ENCODE measurements at regions not wholly inside any gene's neighbourhood (a gene's known extent, or its start where the extent isn't known, plus 50 kb on each side); places are given as distances from the start of the nearest gene placed in this dataset.

GRCh38 chr12:71321130-71321529 is 118.5 kb upstream of the LGR5 start:
- TF ChIP-seq BHLHE40 (IDR thresholded peaks at IDR 0.05; ENCODE audit: low read depth, low read length), result no peak
- no peak for TF ChIP-seq POLR2A (IDR thresholded peaks at IDR 0.05; ENCODE audit: low read depth, low read length)
- TF ChIP-seq, protein P1, sequence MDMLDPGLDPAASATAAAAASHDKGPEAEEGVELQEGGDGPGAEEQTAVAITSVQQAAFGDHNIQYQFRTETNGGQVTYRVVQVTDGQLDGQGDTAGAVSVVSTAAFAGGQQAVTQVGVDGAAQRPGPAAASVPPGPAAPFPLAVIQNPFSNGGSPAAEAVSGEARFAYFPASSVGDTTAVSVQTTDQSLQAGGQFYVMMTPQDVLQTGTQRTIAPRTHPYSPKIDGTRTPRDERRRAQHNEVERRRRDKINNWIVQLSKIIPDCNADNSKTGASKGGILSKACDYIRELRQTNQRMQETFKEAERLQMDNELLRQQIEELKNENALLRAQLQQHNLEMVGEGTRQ (IDR thresholded peaks at IDR 0.05; ENCODE audit: low read depth, low read length), result no peak
- no peak for TF ChIP-seq FOS (IDR thresholded peaks at IDR 0.05; ENCODE audit: low read depth, low read length)
- no peak for TF ChIP-seq RFX5 (IDR thresholded peaks at IDR 0.05; ENCODE audit: low read depth, low read length)
- TF ChIP-seq, protein P2, sequence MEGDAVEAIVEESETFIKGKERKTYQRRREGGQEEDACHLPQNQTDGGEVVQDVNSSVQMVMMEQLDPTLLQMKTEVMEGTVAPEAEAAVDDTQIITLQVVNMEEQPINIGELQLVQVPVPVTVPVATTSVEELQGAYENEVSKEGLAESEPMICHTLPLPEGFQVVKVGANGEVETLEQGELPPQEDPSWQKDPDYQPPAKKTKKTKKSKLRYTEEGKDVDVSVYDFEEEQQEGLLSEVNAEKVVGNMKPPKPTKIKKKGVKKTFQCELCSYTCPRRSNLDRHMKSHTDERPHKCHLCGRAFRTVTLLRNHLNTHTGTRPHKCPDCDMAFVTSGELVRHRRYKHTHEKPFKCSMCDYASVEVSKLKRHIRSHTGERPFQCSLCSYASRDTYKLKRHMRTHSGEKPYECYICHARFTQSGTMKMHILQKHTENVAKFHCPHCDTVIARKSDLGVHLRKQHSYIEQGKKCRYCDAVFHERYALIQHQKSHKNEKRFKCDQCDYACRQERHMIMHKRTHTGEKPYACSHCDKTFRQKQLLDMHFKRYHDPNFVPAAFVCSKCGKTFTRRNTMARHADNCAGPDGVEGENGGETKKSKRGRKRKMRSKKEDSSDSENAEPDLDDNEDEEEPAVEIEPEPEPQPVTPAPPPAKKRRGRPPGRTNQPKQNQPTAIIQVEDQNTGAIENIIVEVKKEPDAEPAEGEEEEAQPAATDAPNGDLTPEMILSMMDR (conservative IDR thresholded peaks at IDR 0.05; ENCODE audit: low read depth, low read length), result no peak
- TF ChIP-seq CEBPB (IDR thresholded peaks at IDR 0.05; ENCODE audit: low read depth, low read length), result no peak
- no peak for TF ChIP-seq CHD1 (IDR thresholded peaks at IDR 0.05; ENCODE audit: low read depth, low read length)
- no peak for TF ChIP-seq MXI1 (IDR thresholded peaks at IDR 0.05; ENCODE audit: borderline replicate concordance, low read depth, low read length)
- no peak for TF ChIP-seq MAFK (IDR thresholded peaks at IDR 0.05; ENCODE audit: low read depth, low read length)
- TF ChIP-seq ELK1 (IDR thresholded peaks at IDR 0.05; ENCODE audit: borderline replicate concordance, low read depth, low read length), result no peak
- TF ChIP-seq NFE2L2 (IDR thresholded peaks at IDR 0.05; ENCODE audit: low read depth, low read length), result no peak
- TF ChIP-seq RCOR1 (IDR thresholded peaks at IDR 0.05; ENCODE audit: insufficient replicate concordance, low read length), result no peak
- no peak for TF ChIP-seq RAD21 (IDR thresholded peaks at IDR 0.05; ENCODE audit: low read length)
- TF ChIP-seq MAZ (IDR thresholded peaks at IDR 0.05; ENCODE audit: borderline replicate concordance, low read depth, low read length), result no peak
- no peak for TF ChIP-seq SMC3 (IDR thresholded peaks at IDR 0.05; ENCODE audit: low read depth, low read length)
- no peaks in the 10 kb centered on the region for H3K36me3 ChIP-seq (ENCODE audit: control insufficient read depth, insufficient read depth, low read length)
- no peak overlapping the region for H2BK15ac ChIP-seq (ENCODE audit: low read depth, low read length)
- H3K4ac ChIP-seq (ENCODE audit: low read depth, low read length), result no peak overlapping the region
- no peaks in the 10 kb centered on the region for H3K9me1 ChIP-seq (ENCODE audit: insufficient read depth, low read length)
- H4K8ac ChIP-seq (ENCODE audit: low read depth in 2 of 2, low read length in 2 of 2), result no peak overlapping the region
- H4K5ac ChIP-seq (ENCODE audit: low read depth, low read length), result no peak overlapping the region
- no peak overlapping the region for H2AFZ ChIP-seq (replicated peaks; ENCODE audit: low read length, poor library complexity)
- ATAC-seq (ENCODE audit: low read depth) (no peak), DNase-seq (no peak)
- BruUV-seq (replicated peaks), result no TSS peak
- no peak overlapping the region for H3K9ac ChIP-seq (ENCODE audit: low read depth, low read length)
- H2AK9ac ChIP-seq (replicated peaks; ENCODE audit: low read depth, low read length, poor library complexity), result no peak overlapping the region
- no peak overlapping the region for H3K23ac ChIP-seq (ENCODE audit: low read depth, low read length)
- no peak overlapping the region for H3K18ac ChIP-seq (ENCODE audit: low read depth, low read length)
- H3K4me2 ChIP-seq (ENCODE audit: low read depth, low read length), result no peak overlapping the region
- no peaks in the 10 kb centered on the region for H3K27me3 ChIP-seq (ENCODE audit: control insufficient read depth, insufficient read depth, low read length)
- no CpG with 5 or more reads among the region's 1 CpG for WGBS, 2 experiments (ENCODE audit: extremely low coverage in 2 of 2, insufficient read length in 1 of 2)
- no peaks in the 10 kb centered on the region for H4K20me1 ChIP-seq (ENCODE audit: insufficient read depth, low read length)
- no peak overlapping the region for H2BK120ac ChIP-seq (ENCODE audit: low read depth, low read length)
- no peak overlapping the region for H2BK20ac ChIP-seq (ENCODE audit: low read depth, low read length)
- H3K14ac ChIP-seq (replicated peaks; ENCODE audit: low read depth, low read length), result no peak overlapping the region
- ChIA-PET CTCF (no interaction called here), POLR2A (ENCODE audit: unreplicated experiment) (no interaction called here)
- H3K56ac ChIP-seq (ENCODE audit: extremely low read depth, insufficient read depth, low read length), result no peak overlapping the region
- no peaks in the 10 kb centered on the region for H3K4me1 ChIP-seq (ENCODE audit: control insufficient read depth, insufficient read depth, low read length)
- dilution Hi-C loops (cut with HindIII; ENCODE audit: low sequenced_read_pairs, unreplicated experiment), result no loop called here
- in situ Hi-C loops (cut with MboI; ENCODE audit: low sequenced_read_pairs), result no loop called here
- no peak overlapping the region for H3K4me3 ChIP-seq (ENCODE audit: insufficient read depth, low read depth, low read length)
- H3K9me3 ChIP-seq (ENCODE audit: control insufficient read depth, insufficient read depth, low read length), result peaks cover 9% of the 10 kb centered on the region; the same call in 1 of the 2 replicates
- H3K27ac ChIP-seq (ENCODE audit: insufficient read depth, low read length), result no peak overlapping the region
- H2AK5ac ChIP-seq (ENCODE audit: low read depth, low read length), result no peak overlapping the region
- intact Hi-C loops (cut with micrococcal nuclease), result no loop called here
- H4K91ac ChIP-seq (ENCODE audit: insufficient read depth, low read depth, low read length), result no peak overlapping the region
- H3K79me1 ChIP-seq (ENCODE audit: low read depth in 1 of 2, low read length in 2 of 2), result no peaks in the 10 kb centered on the region
- no peak overlapping the region for H2BK5ac ChIP-seq (ENCODE audit: low read depth, low read length, poor library complexity, severe bottlenecking)

Data from IMR-90 (cell line).